GM21515 (cell line): ENCODE measurements at regions not wholly inside any gene's neighbourhood (a gene's known extent, or its start where the extent isn't known, plus 50 kb on each side); places are given as distances from the start of the nearest gene placed in this dataset.
"Not testable (repeated sequence)": the region's sequence is repeated elsewhere in the genome, so short reads cannot be mapped to it uniquely, and the experiment has no call there.

Experiments
- ATAC-seq: cut with Tn5 transposase; IDR thresholded peaks from one replicate; pipeline ENCODE4 v1.9.1; 2021; ENCODE audit not compliant: unreplicated experiment

DNA sequence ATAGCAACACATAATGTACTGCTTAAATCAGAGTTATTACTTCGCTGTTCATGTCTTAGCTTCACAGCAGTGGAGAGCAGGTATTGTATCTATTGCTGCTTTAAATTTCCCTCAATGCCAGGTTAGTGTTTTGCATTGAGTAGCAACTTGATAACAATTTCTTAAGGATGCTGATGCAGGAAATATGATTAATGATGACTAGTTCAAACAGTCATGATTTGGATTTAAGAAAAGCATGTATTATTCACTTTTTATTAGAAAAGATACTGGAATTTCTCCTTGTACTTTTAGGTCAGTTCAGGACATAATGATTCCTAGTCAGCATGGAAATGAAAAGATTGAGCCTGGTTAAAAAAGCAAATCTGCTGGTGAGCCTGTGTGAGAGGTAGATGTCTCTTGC is 67.2 kb upstream of the ARHGAP29 start:
- no peak for ATAC-seq

DNA sequence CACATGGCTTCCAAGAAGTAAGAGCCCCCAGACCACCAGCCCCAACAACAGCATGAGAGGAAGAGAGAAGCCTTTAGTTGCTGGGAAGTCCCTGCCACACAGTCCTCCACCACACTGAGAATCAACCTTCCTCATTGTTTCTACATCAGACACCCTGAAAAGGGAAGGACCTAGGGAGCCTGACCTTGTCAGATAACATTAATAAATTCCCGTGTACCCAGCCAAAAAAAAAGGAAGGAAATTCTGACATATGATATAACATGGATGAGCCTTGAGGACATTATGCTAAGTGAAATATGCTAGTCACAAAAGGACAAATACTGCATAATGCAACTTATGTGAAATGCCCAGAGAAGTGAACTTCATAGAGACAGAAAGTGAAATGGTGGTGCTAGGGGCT is 65.6 kb upstream of the ARHGAP29 start:
- no peak for ATAC-seq

GRCh38 chr1:94302497-94302896 is 65.1 kb upstream of the ARHGAP29 start:
- ATAC-seq, result no peak

- no peak for ATAC-seq
Observed at GRCh38 chr1:94301186-94301585, 63.8 kb upstream of the ARHGAP29 start.

- ATAC-seq, result no peak
Observed at GRCh38 chr1:94300731-94301130, 63.3 kb upstream of the ARHGAP29 start.

- ATAC-seq, result no peak
Observed at GRCh38 chr1:94299627-94300553, 62.5 kb upstream of the ARHGAP29 start.

GRCh38 chr1:94298861-94299260 is 61.5 kb upstream of the ARHGAP29 start:
- no peak for ATAC-seq

DNA sequence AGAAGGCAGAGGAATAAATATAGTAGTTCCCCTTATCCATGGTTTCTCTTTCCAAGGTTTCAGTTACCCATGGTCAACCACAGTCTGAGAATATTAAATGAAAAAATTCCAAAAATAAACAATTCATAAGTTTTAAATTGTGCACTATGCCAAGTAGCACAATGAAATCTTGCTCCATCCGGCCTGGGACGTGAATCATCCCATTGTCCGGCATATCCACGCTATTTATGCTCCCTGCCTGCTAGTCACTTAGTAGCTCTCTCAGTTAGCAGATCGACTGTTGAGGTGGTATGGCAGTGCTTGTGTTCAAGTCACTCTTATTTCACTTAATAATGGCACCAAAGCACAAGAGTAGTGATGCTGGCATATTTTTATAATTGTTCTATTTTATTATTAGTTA is 58.6 kb upstream of the ARHGAP29 start:
- no peak for ATAC-seq

DNA sequence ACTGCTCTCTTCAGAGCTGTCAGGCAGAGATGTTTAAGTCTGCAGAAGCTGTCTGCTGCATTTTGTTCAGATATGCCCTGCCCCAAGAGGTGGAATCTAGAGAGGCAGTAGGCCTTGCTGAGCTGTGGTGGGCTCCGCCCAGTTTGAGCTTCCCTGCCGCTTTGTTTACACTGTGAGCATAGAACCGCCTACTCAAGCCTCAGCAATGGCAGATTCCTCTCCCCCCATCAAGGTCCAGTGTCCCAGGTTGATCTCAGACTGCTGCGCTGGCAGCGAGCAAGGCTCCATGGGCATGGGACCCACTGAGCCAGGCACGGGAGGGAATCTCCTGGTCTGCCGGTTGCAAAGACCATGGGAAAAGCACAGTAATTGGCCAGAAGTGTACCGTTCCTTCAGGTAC is 55.6 kb upstream of the ARHGAP29 start:
- not testable (repeated sequence) for ATAC-seq

GRCh38 chr1:94289244-94289643 is 51.9 kb upstream of the ARHGAP29 start:
- not testable (repeated sequence) for ATAC-seq
